ENCODE measurements at regions not wholly inside any gene's neighbourhood (a gene's known extent, or its start where the extent isn't known, plus 50 kb on each side); places are given as distances from the start of the nearest gene placed in this dataset.

DNA sequence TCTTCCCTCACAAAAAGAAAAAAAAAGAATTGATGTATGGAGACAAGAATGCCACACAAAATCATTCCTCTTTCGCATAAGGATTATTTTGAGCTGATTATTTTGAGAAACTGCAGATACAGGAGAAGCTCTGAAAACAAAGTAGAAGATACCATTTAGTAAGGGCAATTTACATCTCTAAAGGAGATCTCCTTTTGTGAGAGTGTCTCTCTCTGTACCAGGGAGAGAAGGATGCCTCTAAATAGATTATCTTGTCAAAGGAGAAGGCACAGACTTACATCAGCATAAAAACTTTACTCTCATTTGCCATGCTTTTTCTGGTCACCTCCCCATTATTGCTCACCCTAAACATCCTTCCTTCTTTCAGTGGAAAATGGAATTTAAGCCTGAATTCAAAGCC, 747.9 kb upstream of the COBL start:
- no peak for DNase-seq
- in situ Hi-C loops (cut with MboI; ENCODE audit: low pct_unique_long_range_greater_than_20kb, low sequenced_read_pairs) = no loop called here

DNA sequence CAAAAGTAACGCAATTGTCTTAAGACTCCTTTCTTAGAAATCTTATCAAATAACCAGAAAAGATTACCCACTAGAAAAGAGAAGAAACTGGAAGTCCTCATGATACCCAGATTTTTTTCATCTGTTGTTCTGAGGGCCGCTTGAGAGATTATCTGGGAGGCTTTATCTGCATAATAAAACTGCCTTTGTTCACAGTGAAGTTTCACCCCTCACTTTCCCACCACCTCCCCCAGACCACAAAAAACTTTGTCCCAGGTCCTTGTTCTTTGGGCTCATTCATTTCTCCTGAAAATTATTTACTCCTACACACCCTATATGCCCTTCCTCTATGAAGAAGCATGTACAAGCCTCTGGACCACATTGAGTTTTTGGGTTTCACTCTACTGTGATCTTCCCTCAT, 745.1 kb upstream of the COBL start:
- DNase-seq = no peak
- in situ Hi-C loops (cut with MboI; ENCODE audit: low pct_unique_long_range_greater_than_20kb, low sequenced_read_pairs) = no loop called here

DNA sequence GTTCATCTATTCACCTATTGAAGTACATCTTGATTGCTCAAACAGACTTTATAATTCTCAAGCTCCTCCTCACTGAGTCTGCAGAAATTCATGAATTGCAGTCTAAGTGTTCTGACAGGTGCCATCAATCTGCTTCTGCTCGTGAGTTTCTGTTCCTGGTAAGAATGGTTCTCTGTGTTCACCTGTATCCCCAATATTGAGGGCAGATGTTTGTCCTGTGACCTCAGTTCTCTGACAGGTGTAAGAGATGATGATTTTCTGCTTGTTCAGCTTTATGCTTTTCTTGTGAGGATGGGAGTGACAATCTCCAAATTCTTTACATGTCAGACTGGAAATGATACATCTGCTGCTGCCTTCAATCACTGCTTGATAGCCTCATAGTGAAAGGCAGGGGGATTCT, 736.9 kb upstream of the COBL start:
- DNase-seq = no peak
- in situ Hi-C loops (cut with MboI; ENCODE audit: low pct_unique_long_range_greater_than_20kb, low sequenced_read_pairs) = no loop called here

DNA sequence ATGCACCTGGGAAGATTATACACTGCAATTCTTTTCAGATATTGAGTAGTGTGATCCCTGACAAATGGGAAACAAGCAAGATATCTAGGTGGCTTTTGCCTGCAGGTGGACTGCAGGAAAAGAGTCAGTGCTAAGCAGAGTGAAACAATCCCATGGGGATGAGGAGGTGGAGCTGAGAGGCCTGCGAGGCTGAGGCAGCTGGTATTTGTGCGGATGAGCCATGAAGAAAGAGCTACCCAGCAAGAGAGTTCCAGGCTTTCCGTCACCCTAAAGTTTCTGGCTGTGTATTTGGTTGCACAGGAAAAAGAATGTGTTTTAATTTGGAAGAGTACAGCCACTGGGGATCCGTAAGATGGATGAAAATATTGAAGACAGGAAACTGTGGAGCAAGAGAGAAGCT, 714.1 kb upstream of the COBL start:
- in situ Hi-C loops (cut with MboI; ENCODE audit: low pct_unique_long_range_greater_than_20kb, low sequenced_read_pairs) = no loop called here
- DNase-seq = no peak

DNA sequence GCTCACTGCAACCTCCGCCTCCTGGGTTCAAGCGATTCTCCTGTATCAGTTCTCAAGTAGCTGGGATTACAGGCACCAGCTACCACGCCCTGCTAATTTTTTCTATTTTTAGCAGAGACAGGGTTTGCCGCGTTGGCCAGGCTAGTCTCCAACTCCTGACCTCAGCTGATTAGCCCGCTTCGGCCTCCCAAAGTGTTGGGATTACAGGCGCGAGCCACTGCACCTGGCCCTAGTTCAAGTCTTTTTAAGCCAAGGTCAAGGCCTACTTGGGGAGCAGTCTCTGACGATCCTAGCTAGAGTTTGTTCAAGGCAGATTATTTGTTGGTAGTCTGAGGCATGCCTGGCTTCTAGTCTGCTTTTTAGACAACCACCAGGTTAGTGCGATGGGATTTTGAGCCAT, 709.5 kb upstream of the COBL start:
- in situ Hi-C loops (cut with MboI; ENCODE audit: low pct_unique_long_range_greater_than_20kb, low sequenced_read_pairs) = no loop called here
- DNase-seq = no peak

DNA sequence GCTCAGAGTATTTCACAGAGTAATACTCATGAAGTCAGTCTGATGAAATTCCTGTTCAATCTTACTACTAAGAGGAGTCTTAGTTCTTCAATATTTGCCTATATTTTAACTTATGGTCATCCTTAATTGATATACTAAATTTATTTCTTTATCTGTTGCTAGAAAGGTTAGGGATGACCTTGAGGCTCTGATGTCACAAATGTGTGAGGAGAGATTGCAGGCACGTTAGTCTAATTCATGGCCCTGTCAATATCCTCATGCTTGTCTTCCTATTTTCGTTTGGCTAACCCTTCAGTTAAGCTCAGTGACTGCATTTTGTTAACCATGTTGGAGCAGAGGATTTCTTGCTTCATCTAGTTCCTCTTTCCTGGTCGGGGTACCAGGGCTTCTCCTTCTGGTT, 704.7 kb upstream of the COBL start:
- in situ Hi-C loops (cut with MboI; ENCODE audit: low pct_unique_long_range_greater_than_20kb, low sequenced_read_pairs) = no loop called here
- no peak for DNase-seq

DNA sequence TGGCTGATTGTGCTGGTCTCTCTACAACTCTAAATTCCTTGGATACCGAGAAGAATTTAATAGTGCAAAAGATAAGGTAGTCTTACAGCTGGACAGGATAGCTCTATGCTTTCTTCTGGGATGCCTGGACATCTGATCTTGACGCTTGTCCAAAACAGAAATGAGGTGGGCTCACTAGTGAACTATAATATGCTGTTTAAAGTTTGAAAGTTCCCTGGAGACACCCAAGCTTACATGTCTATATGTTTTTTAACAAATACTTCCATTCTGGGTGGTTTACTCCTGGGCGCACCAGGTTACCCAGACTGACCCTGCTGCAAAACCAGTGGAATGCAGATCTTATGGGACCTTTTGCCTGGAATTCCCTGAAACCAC, 702.1 kb upstream of the COBL start:
- no peak for DNase-seq
- in situ Hi-C loops (cut with MboI; ENCODE audit: low pct_unique_long_range_greater_than_20kb, low sequenced_read_pairs) = no loop called here

DNA sequence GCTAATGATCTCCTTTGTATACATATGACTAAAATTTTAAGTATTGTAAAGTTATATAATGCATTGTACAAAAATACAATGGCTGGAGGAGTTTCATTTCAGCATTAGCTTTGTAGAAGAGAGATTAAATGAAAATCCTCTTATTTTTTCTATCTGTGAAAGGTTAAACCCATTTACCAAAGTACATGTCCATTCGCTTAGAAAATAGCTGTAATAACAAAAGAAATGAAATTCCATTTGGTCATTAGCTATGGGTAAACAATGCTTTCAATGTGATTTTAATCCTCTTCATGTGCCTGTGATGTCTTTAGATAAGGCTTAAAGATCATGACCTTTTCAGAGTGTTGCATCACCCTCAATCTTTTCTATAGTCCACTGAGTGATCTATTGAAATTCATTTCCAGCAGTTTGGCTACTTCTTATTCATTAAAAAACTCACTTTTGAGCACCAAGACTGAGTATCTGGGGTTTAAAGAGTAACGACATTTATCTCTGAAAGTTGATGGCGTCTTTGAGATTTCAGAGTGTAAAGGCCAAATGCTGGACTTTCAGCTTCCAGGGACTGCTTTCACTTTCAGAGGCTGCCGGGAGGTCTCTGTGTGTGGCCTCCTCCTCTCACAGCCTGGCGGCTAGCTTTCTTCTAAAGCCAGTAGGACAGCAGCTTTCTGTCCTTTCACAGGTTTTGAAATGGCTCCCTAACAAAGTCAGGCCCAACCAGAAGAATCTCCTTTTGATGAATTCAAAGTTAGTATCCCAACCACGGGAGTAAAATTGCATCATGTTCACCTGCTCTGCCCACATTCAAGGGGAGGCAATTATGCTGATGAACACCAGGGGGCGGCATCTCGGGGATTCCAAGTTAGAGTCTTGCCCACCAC, 701.4 kb upstream of the COBL start:
- peak; percentile 32 for DNase-seq

DNA sequence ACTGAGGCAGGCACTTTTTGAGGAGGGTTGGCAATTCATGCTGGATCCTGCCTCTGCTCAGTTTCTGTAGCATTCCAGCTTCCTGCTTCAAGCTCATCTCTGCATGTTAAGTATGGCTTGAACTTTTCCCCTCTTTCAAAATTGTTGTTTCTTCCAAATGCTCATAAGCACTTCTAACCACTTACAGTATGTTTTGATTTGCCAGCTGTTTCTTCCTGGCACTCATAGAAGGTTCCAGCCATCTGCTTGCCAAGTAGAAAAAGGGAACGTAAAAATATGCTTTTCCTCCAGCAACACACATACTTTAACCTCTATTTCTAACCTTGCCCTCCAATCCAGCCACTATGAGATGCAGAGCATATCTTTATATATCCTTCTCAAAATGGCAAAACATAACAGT, 692.6 kb upstream of the COBL start:
- no peak for DNase-seq
- in situ Hi-C loops (cut with MboI; ENCODE audit: low pct_unique_long_range_greater_than_20kb, low sequenced_read_pairs) = no loop called here

More for the DNA sequence above, 701.4 kb upstream of the COBL start:
- in situ Hi-C loops (cut with MboI; ENCODE audit: low pct_unique_long_range_greater_than_20kb, low sequenced_read_pairs) = no loop called here

DNA sequence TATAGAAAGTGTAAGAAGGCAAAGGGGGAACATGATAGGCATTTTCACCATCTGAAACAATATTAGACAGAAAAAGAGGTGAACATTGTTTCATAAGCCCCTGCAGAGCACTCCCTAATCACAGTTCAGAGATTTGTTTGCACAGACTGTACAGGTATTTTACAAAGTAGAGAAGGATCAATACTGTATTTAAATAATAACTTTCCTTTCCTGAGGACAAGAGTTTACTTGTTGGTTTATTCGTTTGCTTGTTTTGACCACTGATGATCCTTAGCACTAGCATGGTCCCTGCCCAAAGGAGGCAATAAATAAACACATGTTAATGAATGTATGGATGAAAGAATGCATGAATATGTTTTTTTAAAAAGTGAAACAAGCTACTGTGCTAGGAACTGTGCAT, 690.1 kb upstream of the COBL start:
- no peak for DNase-seq

DNA sequence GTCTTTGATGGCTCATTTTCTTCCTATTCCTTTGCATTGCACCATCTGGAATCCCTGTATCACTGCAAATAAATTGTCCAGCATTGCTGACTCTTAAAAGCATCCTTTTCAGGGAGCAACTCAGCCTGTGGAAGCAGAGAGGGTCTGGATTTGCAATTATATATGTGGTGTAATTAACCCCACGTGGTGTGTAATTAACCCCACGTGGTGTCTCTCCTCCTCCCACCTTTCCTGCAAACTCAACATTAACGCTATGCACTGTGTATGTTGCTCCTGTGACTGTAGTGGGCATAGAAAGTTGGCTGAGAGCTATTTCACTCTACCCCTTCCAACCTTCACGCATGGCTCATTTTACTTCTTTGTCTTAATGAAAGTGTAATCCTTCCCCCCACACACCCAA, 689.0 kb upstream of the COBL start:
- in situ Hi-C loops (cut with MboI; ENCODE audit: low pct_unique_long_range_greater_than_20kb, low sequenced_read_pairs) = no loop called here
- DNase-seq = no peak

More for the DNA sequence above, 690.1 kb upstream of the COBL start:
- in situ Hi-C loops (cut with MboI; ENCODE audit: low pct_unique_long_range_greater_than_20kb, low sequenced_read_pairs) = no loop called here

DNA sequence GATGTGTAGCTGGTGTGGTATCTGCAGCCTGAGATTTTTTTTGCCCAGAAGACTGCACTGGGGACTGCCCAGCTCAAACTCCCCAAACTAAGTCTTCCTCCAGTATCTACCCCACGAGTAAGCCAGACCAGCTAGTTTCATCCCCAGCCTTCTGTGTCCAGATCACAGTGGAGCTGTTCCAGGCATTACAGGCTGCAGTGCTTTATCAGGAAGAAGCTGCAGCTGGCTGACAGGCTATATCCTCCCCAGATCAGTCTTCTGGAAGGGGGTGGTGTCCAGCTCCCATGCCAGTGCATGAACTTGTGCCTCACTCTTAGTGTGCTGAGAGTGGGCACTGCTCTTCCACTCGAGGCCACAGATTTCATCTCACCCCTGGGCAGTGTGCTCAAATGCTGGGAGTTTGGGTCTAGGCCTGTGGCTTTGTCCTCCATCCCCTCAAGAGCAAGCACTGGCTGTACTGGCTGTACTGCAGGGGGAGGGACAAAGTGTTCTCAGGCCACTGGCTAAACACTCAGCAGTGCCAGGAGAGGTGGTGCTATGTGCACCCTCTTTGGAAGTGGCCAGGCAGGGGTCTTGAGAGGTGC, 679.1 kb upstream of the COBL start:
- no peak for DNase-seq
- in situ Hi-C loops (cut with MboI; ENCODE audit: low pct_unique_long_range_greater_than_20kb, low sequenced_read_pairs) = no loop called here

DNA sequence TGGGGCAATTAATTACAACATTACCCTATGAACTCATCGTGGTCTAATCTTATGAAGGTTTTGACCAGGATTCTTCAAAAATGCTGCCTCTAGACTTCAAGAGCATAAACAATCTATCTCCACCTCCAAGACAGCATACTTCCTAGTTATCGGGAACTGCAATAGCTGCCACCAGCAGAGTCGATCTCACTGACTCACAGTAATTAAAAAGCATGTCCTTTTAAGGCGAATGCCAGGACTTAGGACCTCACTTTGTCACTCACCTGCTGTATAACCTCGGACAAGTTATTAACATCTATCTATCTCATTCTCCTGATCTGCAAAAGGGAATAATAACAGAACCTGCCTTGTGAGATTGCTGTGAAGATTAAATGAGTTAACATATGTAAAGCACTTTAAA, 666.0 kb upstream of the COBL start:
- no peak for DNase-seq
- in situ Hi-C loops (cut with MboI; ENCODE audit: low pct_unique_long_range_greater_than_20kb, low sequenced_read_pairs) = no loop called here

DNA sequence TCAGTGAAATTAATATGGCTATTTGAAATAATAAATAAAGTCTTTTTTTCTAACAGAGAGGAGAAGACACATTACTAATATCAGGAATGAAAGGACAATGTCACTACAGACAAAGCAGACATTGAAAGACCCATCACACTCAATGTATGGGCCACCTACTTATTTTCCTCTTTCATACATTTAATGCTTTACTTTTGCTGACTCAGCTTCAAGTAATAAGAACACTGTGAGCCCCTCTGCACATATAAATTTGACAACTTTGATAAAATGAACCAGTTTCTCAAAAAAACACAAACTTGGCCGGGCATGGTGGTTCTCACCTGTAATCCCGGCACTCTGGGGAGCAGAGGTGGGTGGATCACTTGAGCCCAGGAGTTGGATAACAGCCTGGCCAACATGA, 664.2 kb upstream of the COBL start:
- no peak for DNase-seq
- in situ Hi-C loops (cut with MboI; ENCODE audit: low pct_unique_long_range_greater_than_20kb, low sequenced_read_pairs) = no loop called here

DNA sequence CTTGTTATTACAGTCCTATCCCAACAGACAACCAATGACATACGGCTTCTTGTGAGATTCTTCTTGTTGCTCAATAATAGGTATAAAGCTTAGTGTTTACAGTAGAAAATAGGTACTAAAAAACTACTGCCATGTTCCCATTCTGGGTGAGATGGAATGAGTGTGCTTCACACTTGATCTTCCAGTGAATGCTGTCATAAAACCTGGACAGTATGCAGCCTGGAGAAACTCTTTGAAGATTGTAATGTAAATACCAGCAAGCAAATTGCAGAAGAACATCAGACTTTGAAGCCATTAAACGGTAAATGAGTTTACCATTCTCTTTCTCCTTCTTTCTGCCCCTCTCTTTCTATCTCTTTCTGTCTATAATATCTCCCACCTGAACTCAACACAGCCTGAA, 663.7 kb upstream of the COBL start:
- no peak for DNase-seq
- in situ Hi-C loops (cut with MboI; ENCODE audit: low pct_unique_long_range_greater_than_20kb, low sequenced_read_pairs) = no loop called here

DNA sequence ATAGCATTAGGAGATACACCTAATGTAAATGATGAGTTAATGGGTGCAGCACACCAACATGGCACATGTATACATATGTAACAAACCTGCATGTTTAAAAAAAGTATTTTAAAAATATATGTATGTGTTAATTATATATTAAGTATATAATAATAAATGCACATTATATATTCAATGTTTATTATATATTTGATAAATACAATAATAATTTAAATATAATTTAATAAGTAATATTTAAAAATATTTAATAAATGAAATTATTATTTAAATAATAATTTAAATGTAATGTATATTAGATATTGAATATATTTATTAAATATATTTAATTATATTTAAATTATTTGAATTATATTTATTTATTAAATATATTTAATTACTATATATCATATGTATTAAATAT, 661.3 kb upstream of the COBL start:
- in situ Hi-C loops (cut with MboI; ENCODE audit: low pct_unique_long_range_greater_than_20kb, low sequenced_read_pairs) = no loop called here
- no peak for DNase-seq

DNA sequence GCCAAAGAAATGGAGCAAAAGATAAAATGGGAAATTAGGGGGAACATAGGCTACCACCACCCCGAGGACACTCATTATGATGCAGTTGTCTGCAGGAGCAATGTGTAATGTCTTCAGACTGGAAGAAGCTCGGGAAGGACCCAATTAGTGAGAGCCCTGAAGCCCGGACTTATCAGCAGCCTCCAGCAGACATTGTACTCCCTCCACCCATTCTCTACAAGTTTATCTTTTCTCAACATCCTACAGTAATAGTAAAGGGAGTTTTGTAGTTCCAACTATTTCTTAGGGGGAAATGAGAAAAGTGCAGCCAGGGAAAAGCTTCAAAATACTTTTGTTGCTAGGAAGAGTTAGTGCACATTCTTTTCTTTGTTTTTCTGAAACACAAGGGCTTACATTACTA, 657.3 kb upstream of the COBL start:
- no peak for DNase-seq
- in situ Hi-C loops (cut with MboI; ENCODE audit: low pct_unique_long_range_greater_than_20kb, low sequenced_read_pairs) = no loop called here

DNA sequence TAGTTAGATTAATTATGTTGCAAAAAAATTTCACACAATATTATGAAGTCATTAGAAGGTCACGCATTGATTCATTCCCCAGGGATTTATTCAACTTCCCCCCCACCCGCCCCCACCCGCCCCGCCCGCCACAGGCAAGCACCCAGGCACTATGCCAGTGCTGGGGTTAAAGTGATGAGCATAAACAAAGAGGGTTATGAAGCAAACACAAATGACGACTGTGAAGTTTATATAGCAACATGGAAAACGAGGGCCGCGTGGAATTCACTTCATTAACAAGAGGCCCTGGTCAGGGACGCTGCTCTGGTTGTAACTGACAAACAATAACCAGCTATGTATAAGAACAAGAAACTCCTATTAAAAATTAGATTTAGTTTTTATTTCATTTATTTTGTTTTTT, 656.5 kb upstream of the COBL start:
- no peak for DNase-seq
- in situ Hi-C loops (cut with MboI; ENCODE audit: low pct_unique_long_range_greater_than_20kb, low sequenced_read_pairs) = no loop called here

DNA sequence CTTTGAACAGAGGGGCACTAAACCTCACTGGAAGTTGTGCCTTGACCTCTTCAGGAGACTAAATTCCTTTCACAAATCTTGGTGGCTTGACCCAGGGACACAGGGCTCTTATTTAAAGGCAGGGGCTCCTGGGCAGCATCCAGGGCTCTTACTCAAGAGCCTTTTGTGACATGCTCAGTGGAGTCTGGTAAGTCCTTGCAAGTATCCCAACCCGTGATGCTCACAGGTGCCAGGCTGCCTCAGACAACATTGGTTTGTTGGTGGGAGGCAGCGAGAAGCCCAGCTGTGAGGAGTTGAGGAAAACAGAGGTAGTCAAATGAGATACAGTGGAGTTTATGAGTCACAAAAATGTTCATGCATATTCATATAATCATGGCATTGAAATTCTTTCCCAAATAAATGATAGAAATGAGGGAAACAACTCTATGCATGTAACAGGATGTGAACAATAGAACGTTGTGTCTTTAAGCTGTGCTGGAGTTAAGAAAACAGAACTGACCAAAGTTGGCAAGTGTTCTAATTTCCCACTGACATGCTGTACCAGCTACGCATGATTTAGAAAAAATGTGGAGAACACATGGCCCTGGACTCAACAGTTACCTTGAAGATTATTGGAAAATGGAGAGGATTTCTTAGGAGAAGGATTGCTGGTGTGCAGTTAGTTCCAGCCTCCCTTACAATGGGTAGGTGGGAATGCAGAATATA, 654.5 kb upstream of the COBL start:
- in situ Hi-C loops (cut with MboI; ENCODE audit: low pct_unique_long_range_greater_than_20kb, low sequenced_read_pairs) = no loop called here

DNA sequence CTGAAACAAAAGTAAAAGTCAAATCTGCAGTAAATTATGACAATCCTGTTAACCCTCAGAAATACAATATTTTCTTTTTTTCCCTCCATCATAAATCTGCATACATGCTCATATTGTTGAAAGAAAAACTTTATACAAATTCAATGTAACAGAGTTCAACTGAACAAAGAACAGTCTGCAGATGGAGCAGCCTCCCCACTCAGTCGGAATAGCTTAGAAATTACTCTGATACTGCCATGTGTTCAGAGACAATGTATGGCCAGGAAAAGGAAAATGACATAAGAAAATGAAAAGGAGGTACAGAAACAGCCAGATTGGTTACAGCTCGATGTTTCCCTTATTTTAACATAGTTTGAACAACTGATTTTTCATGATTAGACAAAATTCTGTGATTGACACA, 651.9 kb upstream of the COBL start:
- no peak for DNase-seq
- in situ Hi-C loops (cut with MboI; ENCODE audit: low pct_unique_long_range_greater_than_20kb, low sequenced_read_pairs) = no loop called here

More for the DNA sequence above, 654.5 kb upstream of the COBL start:
- DNase-seq = no peak
